ENCODE measurements at regions not wholly inside any gene's neighbourhood (a gene's known extent, or its start where the extent isn't known, plus 50 kb on each side); places are given as distances from the start of the nearest gene placed in this dataset.
"Not testable (repeated sequence)": the region's sequence is repeated elsewhere in the genome, so short reads cannot be mapped to it uniquely, and the experiment has no call there.

DNA sequence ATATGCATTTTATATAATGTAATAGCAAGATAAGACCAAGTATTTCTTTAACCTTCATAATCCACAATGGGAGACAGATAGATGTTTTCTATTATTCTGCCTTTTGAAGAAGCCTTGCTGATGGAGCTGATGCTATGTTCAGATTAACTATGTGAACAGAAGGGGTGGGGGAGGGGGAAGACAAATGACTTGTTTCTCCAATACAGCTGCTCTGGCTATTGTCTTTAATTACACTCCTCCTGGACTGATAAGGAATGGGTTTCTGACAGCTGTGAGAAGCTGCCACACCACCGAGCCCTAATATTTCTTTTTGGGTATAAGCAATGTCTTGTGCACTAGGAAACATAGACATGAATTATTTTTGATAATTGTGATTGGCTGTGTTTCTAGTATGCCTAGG, 62.0 kb downstream of the CAVIN4 start:
- FAIRE-seq, result no peak
- DNase-seq (ENCODE audit: low spot score), result no peak

DNA sequence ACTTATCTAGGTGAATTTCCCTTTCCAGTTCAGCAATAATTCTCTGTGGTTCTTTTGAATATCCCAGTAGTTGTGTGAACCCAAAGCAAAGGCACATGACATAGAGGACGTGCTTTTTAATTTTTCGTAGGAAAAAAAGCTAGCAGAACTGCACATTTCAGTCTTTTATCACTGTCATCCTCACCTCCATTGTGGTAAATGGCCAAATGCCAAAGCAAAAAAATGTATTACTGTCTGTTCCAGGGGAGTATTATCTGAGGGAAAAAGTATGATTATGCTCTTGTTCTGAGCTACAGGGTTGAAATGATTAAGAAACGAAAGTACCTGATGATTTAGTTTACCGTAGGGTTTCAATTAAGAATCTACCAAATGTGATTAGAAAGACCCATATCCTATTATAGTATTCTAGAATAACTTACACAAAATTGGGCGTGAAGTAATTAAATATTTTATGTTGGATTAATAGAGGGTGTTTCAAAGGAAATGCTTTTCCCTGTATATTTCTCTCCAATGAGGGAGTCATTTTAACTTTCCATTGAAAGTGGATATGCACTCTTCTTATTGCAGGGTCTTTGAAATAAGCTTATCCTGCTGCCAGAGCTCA, 62.7 kb downstream of the CAVIN4 start:
- DNase-seq (ENCODE audit: low spot score), result no peak
- no peak for FAIRE-seq

DNA sequence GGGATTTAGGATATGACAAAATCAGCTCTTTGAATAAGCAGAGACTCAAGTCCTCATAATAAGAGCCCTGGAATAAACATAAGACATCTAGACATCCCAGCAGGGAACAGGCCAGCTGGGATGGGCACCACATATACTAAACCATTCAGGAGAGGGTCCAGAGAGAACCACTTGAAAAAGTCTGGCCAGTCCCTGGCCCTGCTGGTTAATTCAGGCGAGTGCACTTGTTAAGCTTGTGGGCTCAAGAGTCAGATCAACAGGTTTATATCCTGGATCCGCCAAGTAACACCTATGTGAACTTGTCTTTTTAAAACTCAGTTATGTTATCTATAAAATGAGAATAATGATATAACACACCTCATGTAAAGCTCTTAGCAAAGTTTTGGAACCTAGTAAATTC, 63.3 kb downstream of the CAVIN4 start:
- no peak for DNase-seq (ENCODE audit: low spot score)
- no peak for FAIRE-seq

DNA sequence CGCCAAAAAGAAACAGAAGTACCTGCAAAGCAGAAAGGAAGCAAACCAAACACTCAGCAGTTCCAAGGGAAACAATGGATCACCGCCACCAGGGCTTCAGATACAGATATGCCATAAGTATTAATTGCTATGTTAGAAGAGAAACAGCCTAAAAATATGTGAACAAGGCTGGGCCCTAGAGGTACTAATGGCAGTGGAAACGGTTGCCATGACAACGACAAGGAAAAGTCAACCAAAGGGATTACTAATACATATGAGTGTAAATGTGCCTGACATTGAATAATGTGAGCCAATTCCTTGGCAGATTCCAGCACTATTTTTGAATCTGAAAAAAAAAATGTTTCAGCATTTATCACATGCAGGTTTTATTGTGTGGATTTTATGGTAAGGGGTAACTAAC, 75.0 kb downstream of the CAVIN4 start:
- no peak for DNase-seq (ENCODE audit: low spot score)

DNA sequence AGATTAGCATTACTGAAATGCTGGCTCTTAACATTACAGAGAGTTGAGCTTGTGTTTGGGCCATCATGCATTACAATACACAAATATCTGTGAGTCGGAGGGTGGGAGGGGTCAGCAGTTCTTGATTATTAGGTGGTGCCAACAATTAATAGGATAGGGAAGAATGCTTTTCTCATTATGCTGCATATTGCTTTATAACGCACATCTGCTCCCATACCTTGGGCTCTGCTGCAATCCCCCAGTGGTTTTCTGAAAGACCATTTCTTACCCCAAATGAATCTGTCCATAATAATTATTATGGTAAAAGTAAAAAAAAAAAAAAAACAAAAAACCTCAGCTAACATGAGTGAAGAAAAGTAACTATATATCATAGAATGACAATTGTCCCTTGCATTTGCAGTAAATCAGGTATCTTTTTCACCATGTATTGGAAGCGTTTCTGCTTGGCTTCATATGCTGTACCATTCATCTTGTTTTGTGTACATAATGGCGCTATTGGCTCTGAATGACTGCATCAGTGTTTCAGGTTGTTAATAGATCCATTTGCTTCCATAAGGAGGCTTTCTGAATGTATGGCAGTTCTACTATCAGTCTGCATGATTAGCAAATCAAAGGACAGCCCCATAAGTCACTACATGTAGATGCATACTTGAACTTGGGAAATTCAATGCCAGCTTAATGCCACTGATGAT, 75.9 kb downstream of the CAVIN4 start:
- DNase-seq (ENCODE audit: low spot score) (no peak), FAIRE-seq (no peak)

More for the DNA sequence above, 75.0 kb downstream of the CAVIN4 start:
- FAIRE-seq, result no peak

DNA sequence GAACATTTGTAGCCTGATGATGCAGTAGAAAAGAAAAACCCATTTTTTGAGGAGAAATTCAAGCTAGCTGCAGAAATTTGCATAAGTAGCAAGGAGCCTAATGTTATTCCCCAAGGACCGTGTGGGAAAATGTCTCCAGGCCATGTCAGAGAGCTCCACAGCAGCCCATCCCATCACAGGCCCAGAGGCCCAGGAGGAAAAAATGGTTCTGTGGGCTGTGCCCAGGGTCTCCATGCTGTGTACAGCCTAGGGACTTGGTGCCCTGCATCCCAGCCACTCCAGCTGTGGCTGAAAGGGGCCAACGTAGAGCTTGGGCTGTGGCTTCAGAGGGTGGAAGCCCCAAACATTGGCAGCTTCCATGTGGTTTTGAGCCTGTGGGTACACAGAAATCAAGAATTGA, 79.0 kb downstream of the CAVIN4 start:
- DNase-seq (ENCODE audit: low spot score); FAIRE-seq: not testable (repeated sequence)

DNA sequence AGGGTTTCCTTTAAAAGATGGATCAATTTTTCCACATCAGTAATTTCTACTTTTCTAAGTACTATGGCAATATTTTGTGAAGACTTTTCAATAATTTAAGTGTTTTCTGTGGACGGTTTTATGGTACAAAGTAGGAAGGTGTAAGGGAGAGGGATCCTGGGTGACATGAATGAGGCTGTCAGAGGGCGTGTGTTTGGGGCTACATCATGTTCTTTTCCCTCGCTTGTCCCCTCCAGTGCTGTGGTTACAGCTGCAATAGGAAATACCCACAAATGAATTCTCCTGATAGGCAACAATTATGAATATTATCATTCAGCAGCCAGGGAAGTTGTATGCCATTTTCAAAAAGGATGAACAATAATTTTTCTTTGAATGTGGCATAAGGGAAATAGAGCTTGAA, 83.8 kb downstream of the CAVIN4 start:
- no peak for DNase-seq (ENCODE audit: low spot score)
- no peak for FAIRE-seq

DNA sequence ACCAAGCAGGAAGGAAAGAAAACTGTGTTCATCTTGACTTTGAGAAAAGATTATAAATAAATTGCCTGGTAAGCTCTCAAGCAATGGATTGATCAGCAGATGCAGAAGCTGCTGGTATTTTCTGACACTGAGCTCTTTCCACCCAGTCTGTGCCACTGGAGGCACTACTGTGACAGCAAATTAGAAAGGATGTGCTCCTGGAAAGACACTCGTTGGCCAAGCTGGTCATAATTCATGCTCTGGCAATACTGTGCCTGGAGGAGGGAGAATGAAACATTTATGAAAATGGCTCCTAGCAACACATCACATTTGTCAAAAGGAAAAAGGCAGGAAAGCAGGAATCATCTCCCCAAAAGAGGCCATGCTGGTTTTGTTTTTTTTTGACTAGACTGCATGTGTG, 84.2 kb downstream of the CAVIN4 start:
- FAIRE-seq (no peak), DNase-seq (ENCODE audit: low spot score) (no peak)

DNA sequence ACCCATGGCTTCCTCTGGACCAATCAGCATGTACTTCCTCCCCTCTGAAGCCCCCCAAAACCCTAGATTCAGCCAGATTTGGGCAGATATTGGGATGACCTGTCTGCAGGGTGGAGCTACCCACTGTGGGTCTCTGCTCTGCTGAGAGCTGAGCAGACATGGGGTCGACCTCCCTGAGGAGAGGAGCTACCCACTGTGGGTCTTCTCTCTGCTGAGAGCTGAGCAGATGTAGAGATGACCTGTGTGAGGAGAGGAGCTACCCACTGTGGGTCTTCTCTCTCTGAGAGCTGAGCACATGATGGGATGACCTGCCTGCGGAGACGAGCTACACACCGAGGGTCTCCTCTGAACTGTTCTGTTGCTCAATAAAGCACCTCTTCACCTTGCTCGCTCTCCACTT, 89.6 kb downstream of the CAVIN4 start:
- no peak for FAIRE-seq
- DNase-seq (ENCODE audit: low spot score), result no peak

DNA sequence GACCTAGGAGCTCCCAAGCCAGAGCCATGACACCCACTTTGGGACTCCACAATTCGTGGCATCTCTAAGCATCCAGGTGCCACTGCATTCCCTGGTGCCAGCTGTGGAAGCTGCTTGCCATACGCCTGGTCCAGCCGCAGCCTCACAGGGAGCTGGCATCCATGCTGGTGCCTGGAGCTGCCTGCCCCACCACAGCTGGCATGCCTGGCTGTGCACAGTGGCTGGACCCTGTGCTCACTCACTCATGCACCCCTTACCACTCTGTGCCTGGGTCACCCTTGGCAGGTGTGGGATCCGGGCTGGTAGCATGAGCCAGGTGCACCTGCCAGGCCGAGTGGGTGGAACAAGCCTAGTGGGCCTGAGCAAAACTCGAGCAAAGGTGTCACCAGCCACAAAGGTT, 90.1 kb downstream of the CAVIN4 start:
- FAIRE-seq, result peak; percentile 35
- no peak for DNase-seq (ENCODE audit: low spot score)

DNA sequence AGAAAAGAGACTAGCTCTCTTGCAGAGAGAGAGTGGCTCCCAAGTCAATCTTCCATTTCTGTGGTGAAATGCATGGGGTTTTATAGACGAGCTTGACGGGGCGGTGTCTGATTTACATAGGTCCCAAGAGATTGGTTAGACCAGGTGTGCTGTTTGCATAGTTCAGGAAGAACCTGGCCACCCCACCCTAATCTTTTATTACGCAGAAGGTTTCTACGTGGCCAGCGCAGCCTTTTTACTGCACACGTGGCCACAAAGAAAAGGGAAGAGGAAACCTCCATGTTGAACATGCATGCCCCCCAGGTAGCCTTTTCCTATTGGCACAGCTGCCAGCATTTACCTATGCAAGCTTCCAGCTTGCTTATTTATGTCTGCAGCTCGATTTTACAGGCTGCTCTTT, 92.1 kb downstream of the CAVIN4 start:
- FAIRE-seq (no peak), DNase-seq (ENCODE audit: low spot score) (no peak)

DNA sequence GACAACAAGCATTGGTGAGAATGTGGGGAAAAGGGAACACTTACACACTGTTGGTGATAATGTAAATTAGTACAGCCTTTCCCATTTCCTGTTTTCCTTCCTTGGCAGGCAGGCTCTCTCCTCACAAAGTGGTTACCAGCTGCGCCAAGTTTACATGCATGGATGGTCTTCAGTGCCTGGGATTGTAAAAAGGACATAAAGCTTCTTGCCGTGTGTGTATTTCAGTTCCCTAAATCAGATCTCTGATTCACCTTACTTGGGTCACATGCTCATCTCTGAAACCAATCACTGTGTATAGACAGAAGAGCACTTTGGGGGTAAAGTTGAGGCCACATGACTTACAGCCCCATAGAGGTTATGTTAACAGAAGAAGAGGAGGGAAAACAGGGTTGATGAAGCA, 92.8 kb downstream of the CAVIN4 start:
- DNase-seq (ENCODE audit: low spot score) (no peak), FAIRE-seq (no peak)

DNA sequence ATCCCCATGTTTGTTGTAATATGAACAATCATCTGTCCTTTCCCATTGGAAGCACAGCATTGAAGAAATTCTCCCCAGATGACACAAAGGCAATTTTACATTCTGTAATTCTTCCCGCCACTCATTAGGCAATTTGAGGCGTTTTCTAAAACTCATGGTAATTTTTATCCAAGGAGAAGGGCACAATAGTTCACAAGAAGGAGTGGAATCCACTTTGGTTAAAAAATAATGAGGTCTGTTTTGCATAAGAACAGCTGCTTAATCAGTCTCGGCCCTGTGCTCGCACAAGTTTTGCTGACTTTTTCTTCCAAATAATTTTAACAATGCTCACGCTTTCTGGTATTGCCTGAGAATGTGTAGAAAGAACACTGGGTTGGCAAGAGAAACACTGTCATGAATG, 94.0 kb downstream of the CAVIN4 start:
- DNase-seq (ENCODE audit: low spot score) (no peak), FAIRE-seq (no peak)

DNA sequence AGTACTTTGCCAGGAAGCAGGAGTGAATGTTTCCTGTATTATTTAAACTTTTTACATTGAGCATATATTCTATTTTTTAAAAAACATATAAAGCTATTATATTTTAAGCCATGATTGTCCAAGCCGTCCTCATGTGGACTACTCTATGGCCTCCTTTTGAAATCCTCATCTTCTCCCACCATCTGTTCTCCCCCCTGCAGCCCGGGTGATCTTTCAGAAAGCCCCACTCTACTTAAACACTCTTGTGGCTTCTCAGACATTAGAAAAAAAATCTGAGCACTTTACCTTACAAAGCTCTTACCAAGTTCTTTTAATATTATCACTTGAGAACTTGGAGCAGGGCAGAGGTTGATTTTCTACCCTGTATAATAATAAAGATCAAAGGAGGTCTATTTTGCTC, 95.4 kb downstream of the CAVIN4 start:
- FAIRE-seq (no peak), DNase-seq (ENCODE audit: low spot score) (no peak)

DNA sequence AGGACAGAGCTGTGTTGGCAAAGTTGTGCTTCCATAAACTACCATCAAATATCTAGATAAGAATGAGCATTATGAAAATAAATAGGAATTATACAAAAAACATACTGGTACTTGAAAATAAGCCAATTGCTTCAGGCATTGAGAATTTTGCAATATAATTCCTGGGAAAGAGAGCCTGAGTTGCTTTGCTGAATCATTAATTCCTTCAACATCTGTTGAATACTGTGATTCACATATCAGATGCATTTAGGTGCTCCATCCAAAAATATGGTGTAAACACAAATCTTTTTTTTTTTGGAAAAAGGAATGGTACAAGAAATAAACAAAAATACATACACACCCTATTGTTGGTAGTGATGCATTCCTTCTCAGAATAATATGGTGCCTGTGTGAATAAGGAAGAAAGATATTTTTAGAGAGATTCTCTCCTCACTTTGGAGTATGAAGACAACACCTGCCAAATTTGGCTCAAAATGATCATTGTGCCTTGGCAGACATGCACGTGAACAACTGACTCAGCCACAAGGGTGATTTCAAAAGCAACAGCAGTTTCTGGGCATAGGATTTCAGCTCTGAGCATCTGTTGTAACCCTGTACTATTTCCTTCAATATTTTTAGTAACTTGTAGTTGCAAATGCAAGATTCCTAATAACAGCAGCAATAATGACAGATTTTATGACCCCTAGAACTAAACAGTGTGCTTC, 96.7 kb downstream of the CAVIN4 start:
- FAIRE-seq (no peak), DNase-seq (ENCODE audit: low spot score) (no peak)

DNA sequence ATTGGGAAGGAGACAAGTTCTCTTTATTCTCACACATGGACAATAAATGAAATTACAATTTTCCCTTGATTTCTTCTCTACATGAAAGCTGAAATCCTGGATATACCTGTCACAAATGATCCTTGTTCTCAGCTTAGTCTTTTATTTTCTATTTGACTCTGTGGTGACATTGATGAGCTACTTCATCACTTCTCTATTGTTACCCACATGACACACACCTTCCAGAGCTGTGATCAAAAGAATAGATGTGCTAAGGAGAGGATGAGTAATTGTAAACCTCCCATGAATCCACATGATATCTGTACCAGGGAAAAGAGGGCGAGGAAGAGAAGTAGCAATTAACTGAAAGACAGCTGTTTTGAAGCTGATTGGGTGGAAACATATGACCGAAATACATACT, 102.0 kb downstream of the CAVIN4 start:
- FAIRE-seq (no peak), DNase-seq (ENCODE audit: low spot score) (no peak)

DNA sequence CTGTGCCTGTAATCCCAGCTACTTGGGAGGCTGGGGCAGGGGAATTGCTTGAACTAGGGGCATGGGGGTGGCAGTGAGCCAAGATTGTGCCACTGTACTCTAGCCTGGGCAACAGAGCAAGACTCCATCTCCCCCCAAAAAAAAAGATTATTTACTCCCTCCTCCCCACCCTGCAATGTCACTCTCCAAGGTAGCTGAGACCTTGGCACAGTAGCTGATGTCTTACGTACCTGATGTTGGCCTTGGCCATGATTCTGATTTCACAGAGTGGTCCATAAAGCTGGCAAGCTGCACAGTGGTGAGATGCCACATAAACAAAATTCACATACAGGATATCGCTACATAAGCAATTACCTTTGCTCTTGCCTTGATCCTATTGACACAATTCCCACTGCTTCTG, 108.5 kb downstream of the CAVIN4 start:
- no peak for FAIRE-seq
- no peak for DNase-seq (ENCODE audit: low spot score)

DNA sequence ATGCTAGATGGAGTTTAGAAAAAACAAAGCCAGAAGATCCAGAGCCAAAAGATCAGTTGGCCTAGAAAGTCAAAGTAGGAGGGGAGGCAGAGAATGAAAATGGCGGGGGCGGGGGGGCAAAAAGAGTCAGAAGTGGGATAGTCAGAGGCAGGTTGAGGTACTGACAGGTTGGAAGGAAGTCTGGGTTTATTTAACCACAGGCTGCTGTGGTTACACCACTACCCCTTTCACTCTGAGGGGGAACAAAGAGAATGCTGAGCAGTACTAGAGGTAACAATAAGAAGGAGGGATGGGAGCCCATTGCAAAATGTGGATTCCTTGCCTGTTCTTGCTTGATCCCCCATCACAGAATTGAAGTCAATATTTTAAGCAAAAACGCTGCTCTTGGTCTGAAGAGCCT, 111.8 kb downstream of the CAVIN4 start:
- FAIRE-seq (no peak), DNase-seq (ENCODE audit: low spot score) (no peak)

DNA sequence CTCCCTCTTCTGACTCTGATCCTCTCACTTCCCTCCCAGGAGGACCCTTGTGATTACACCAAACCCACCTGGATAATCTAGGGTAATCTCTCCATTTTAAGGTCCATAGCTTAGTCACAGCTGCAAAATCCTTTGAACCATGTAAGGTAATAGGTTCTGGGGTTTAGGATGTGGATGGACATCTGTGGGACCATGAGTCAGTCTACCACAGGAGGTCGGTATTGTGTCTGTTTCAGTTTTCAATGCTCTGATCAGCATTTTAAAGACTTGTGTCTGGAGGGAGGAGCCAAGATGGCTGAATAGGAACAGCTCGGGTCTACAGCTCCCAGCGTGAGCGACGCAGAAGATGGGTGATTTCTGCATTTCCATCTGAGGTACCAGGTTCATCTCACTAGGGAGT, 112.6 kb downstream of the CAVIN4 start:
- FAIRE-seq (no peak), DNase-seq (ENCODE audit: low spot score) (peak; percentile 33)

DNA sequence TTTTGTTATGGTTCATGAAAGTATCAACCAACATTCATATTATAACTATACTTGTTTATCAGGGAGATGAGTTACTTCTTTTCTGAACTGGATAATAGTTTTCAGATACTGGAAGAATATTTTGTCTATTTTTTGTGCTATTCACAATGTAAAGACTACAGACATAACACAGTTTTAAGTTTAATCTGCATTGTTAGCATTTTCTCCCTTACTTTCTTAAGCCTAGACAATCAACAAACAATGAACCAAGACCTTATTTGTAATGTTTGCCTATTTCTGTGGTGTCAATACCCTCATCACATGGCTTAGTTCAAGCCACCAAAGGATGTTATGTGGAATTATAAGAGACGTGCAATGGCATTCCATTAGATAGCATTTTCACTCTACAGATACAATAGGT, 119.5 kb downstream of the CAVIN4 start:
- FAIRE-seq, result no peak
- no peak for DNase-seq (ENCODE audit: low spot score)

DNA sequence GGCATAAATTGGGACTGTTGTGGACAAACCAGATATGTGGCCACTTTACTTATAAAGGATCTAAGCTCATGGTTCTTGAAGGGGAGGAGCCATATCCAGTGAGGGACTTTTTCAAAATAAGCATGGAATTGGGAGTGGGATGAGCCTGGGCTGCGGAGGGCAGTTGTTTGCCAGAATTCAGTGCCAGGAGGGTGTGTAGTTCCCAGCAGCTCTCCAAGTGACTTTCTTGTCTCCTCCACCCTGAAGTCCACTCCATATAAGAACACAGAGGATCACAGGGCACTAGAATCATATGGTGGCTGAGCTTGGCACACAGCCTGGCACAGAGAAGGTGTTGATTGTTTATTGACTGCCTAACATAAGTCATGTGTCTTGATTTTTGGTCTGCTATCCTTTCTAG, 121.1 kb downstream of the CAVIN4 start:
- FAIRE-seq, result no peak
- DNase-seq (ENCODE audit: low spot score), result no peak

DNA sequence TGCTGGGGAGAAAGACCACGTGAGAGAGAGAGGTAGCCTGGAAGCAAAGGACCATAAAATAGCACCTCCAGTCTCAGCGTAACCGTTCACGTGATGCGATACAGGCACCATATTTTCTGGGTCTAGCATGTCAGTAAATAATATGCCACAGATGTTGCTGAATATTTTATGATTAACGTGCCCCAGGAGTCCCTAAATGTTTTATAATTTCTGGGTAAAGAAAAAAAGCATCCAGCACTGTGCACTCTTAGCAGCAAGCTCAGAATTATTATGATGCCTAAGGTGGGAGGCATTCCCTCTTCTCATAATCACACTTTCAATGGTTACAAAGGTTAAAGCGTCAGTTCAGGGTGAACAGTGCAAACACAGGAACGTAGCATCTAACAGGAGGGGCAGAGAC, 121.8 kb downstream of the CAVIN4 start:
- FAIRE-seq, result no peak

More for the DNA sequence above, 121.8 kb downstream of the CAVIN4 start:
- DNase-seq (ENCODE audit: low spot score), result no peak
